ENCODE measurements at regions not wholly inside any gene's neighbourhood (a gene's known extent, or its start where the extent isn't known, plus 50 kb on each side); places are given as distances from the start of the nearest gene placed in this dataset.

- TF ChIP-seq CTCF (IDR thresholded peaks at IDR 0.05): no peak
- no peak for TF ChIP-seq POLR2A (IDR thresholded peaks at IDR 0.05; ENCODE audit: low read depth)
These were observed 356.3 kb upstream of the SOX9 start for GRCh38 chr17:71764505-71764904.
